Type B pancreatic cell (in vitro differentiated cells): ENCODE measurements at regions not wholly inside any gene's neighbourhood (a gene's known extent, or its start where the extent isn't known, plus 50 kb on each side); places are given as distances from the start of the nearest gene placed in this dataset.

ENCODE experiments used
- DNase-seq: peaks from one replicate; pipeline ENCODE4 v3.0.0; 2021; ENCODE audit warnings: mixed read lengths; ENCODE audit not compliant: unreplicated experiment; ENCODE audit errors: extremely low spot score
- H3K27ac Mint-ChIP-seq: 2 replicates; pipeline ENCODE4 v1.8.0; 2021; ENCODE audit warnings: mild to moderate bottlenecking, mixed read lengths
- H3K27me3 Mint-ChIP-seq: 2 replicates; pipeline ENCODE4 v1.8.0; 2021; ENCODE audit warnings: mixed read lengths
- H3K36me3 Mint-ChIP-seq: 2 replicates; pipeline ENCODE4 v1.8.0; 2021; ENCODE audit warnings: mixed read lengths
- H3K4me1 Mint-ChIP-seq: one replicate; pipeline ENCODE4 v1.8.0; 2021; ENCODE audit warnings: mixed read lengths; ENCODE audit not compliant: unreplicated experiment
- H3K4me3 Mint-ChIP-seq: 2 replicates; pipeline ENCODE4 v1.8.0; 2021; ENCODE audit warnings: mild to moderate bottlenecking, mixed read lengths
- H3K9me3 Mint-ChIP-seq: 2 replicates; pipeline ENCODE4 v1.8.0; 2021; ENCODE audit warnings: mixed read lengths
- CTCF ChIP-seq: fragments of 200-600 bp; sonication (generic); conservative IDR thresholded peaks from 2 replicates; pipeline ENCODE4 v1.5.0; 2021; ENCODE audit warnings: antibody characterized with exemption, mild to moderate bottlenecking

DNA sequence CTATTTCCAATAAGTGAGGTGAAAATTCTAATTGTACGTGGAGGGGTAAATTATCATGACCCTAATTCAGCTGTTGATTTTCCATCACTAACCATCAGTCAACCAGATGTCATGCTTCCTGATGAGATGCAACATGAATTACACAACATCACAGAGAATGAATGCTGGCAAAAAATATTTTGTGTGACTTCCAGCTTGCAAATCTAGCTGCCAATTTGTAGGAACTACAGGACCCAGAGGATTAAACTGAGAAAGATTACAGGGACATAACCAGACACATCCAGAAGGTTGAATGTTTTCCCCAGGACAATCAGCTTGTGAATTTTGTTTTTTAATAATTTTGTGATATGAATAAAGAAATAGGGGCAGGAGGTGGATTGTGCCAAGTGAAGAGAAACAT, 349.0 kb upstream of the ATP10A start:
- Mint-ChIP-seq H3K4me1 (no peaks in the 10 kb centered on the region), H3K4me3 (no peak overlapping the region), H3K9me3 (no peaks in the 10 kb centered on the region), H3K27ac (no peak overlapping the region), H3K27me3 (peaks cover 7% of the 10 kb centered on the region), H3K36me3 (no peaks in the 10 kb centered on the region)
- no peak for DNase-seq
- no peak for TF ChIP-seq CTCF

GRCh38 chr15:26210980-26211379, 347.9 kb upstream of the ATP10A start:
- DNase-seq, result no peak
- Mint-ChIP-seq H3K9me3 (no peaks in the 10 kb centered on the region), H3K27ac (no peak overlapping the region), H3K36me3 (no peaks in the 10 kb centered on the region), H3K4me3 (no peak overlapping the region), H3K27me3 (peaks cover 7% of the 10 kb centered on the region), H3K4me1 (no peaks in the 10 kb centered on the region)
- no peak for TF ChIP-seq CTCF

- Mint-ChIP-seq H3K4me1 (peaks cover 4% of the 10 kb centered on the region), H3K27me3 (peaks cover 9% of the 10 kb centered on the region)
- no peak for TF ChIP-seq CTCF
Observed at GRCh38 chr15:26201177-26201858, 338.2 kb upstream of the ATP10A start.

DNA sequence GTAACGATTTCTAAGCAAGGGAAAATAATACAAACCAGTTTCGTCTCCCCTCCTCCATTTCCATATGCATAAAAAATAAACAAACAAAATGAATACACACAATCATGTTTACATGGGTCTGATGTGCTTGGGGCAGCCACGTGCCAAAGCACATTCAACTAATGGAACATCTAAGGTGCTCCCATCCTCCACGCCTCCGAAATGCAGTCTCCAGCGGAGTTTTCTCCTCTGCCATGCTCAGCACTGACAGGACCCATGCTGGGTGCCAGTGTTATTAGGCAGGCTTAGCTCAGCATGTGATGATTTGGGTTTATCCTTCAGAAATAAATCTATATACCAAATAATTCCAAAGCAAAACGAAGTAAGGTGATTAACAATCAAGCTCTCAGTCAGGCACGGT, 337.3 kb upstream of the ATP10A start:
- no peak overlapping the region for H3K27ac Mint-ChIP-seq
- peaks cover 4% of the 10 kb centered on the region for H3K4me1 Mint-ChIP-seq
- no peak for DNase-seq
- H3K4me3 Mint-ChIP-seq, result no peak overlapping the region
- no peaks in the 10 kb centered on the region for H3K9me3 Mint-ChIP-seq
- peaks cover 9% of the 10 kb centered on the region for H3K27me3 Mint-ChIP-seq
- no peaks in the 10 kb centered on the region for H3K36me3 Mint-ChIP-seq
- TF ChIP-seq CTCF, result no peak

More at GRCh38 chr15:26201177-26201858, 338.2 kb upstream of the ATP10A start:
- H3K36me3 Mint-ChIP-seq, result no peaks in the 10 kb centered on the region
- H3K4me3 Mint-ChIP-seq, result no peak overlapping the region
- H3K9me3 Mint-ChIP-seq, result no peaks in the 10 kb centered on the region
- H3K27ac Mint-ChIP-seq, result no peak overlapping the region
- DNase-seq, result no peak

DNA sequence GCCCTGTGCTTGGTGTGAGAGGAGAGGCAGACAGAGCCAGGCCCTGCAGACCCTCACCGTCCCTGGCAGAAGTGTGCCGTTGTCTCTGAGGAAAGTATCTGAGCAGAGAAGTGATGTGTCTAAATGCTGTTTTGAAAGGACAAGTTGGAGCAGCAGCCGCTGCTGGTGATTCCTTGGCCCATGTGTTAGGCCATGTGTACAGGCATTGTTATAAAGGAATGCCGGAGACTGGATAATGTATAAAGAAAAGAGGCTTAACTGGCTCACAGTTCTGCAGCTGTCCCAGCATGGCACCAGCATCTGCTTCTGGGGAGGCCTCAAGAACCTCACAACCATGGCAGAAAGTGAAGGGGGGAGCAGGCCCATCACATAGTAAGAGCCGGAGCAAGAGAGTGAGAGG, 334.6 kb upstream of the ATP10A start:
- Mint-ChIP-seq H3K36me3 (no peaks in the 10 kb centered on the region), H3K4me3 (no peak overlapping the region), H3K27me3 (peaks cover 9% of the 10 kb centered on the region), H3K4me1 (peaks cover 4% of the 10 kb centered on the region), H3K27ac (no peak overlapping the region), H3K9me3 (no peaks in the 10 kb centered on the region)
- TF ChIP-seq CTCF, result no peak
- no peak for DNase-seq
